ENCODE measurements at regions not wholly inside any gene's neighbourhood (a gene's known extent, or its start where the extent isn't known, plus 50 kb on each side); places are given as distances from the start of the nearest gene placed in this dataset.

DNA sequence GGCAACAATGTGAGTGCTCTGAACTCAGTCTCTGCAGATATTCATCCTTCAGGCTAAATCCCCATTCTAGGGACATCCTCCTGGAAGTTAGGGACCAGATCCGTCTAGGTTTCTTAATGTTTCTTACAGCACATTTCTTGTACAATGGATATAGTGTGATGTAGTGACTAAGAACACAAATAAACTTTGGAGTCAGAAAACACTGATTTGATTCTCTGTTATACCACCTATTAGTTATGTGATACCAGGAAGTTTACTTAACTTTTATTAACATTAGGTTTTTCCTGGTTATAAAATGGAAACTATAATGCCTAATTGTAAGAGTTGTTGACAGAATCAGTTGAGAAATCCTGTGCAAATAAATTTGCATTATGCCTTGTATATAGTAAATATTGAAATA, 57.6 kb upstream of the KCNQ5 start:
- TF ChIP-seq, protein P1, sequence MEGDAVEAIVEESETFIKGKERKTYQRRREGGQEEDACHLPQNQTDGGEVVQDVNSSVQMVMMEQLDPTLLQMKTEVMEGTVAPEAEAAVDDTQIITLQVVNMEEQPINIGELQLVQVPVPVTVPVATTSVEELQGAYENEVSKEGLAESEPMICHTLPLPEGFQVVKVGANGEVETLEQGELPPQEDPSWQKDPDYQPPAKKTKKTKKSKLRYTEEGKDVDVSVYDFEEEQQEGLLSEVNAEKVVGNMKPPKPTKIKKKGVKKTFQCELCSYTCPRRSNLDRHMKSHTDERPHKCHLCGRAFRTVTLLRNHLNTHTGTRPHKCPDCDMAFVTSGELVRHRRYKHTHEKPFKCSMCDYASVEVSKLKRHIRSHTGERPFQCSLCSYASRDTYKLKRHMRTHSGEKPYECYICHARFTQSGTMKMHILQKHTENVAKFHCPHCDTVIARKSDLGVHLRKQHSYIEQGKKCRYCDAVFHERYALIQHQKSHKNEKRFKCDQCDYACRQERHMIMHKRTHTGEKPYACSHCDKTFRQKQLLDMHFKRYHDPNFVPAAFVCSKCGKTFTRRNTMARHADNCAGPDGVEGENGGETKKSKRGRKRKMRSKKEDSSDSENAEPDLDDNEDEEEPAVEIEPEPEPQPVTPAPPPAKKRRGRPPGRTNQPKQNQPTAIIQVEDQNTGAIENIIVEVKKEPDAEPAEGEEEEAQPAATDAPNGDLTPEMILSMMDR (IDR thresholded peaks at IDR 0.05) = no peak
- TF ChIP-seq POLR2A (IDR thresholded peaks at IDR 0.05) = no peak

Data from lower leg skin (tissue), 3 donors.